GM12892 (cell line): ENCODE measurements at regions not wholly inside any gene's neighbourhood (a gene's known extent, or its start where the extent isn't known, plus 50 kb on each side); places are given as distances from the start of the nearest gene placed in this dataset.

ENCODE experiments used
- POLR2A ChIP-seq: IDR thresholded peaks from 2 replicates; pipeline ENCODE4 v1.6.1; 2011; ENCODE audit warnings: low read depth, low read length, control low read depth
- POLR2AphosphoS5 ChIP-seq: IDR thresholded peaks from 2 replicates; pipeline ENCODE4 v1.6.1; 2011; ENCODE audit warnings: low read depth, low read length, control low read depth

DNA sequence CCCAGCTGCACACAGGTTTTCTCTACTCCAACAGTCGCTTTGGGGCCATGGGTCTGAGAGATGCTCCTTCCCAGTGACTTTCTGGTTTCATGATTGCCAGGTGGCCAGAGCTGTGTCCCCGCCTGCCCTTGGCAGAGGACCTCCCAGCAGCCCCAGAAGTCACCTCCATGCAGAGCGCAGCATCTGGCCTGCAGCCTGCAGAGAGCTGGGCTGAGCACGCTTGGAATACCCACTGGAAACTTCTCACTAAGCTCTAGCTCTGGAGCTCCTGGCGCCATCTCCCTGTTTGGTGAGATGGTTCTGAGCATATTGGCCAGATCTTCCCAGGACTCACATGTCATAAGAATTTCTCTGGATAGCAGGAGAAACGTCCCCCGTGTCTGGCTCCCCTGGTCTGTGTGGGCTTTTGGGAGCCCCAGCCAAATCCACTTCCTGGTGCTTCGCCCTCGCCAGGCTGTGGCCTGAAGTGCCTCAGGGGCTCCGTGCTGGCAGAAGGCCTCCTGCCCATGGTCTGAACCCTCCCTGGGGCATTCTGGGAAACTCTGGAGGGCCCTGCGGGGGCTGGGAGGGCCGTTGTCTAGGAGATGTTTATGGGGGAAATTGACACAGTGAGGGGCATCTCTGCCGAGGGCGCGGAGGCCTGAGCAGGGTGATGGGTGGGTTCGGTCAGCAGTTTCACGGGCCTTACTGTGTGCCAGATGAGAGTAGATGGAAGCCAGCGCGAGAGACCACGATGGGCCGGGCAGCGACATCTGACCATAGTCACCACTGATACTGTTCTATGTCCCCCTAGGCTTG lies 73.2 kb upstream of the CIBAR2 start:
- TF ChIP-seq POLR2AphosphoS5, result no peak
- TF ChIP-seq POLR2A, result no peak
